GM11168 (cell line): ENCODE measurements at regions not wholly inside any gene's neighbourhood (a gene's known extent, or its start where the extent isn't known, plus 50 kb on each side); places are given as distances from the start of the nearest gene placed in this dataset.
"Not testable (repeated sequence)": the region's sequence is repeated elsewhere in the genome, so short reads cannot be mapped to it uniquely, and the experiment has no call there.

ENCODE experiments used
- in situ Hi-C: fragments of 300-500 bp; cut with MboI; formaldehyde crosslinking; loops from one replicate; pipeline ENCODE4 v1.12.0; 2022; ENCODE audit warnings: low sequenced_read_pairs; ENCODE audit not compliant: unreplicated experiment

GRCh38 chr2:91422102-91422501, 2730.6 kb downstream of the RPIA start:
- in situ Hi-C loops, result loop anchor here (25.0 kb wide), 1 partner anchor 1610 kb away; no protein-coding TSS in a partner anchor

GRCh38 chr2:91427148-91427547, 2735.7 kb downstream of the RPIA start:
- in situ Hi-C loops, result not testable (repeated sequence)

- in situ Hi-C loops, result not testable (repeated sequence)
Observed at GRCh38 chr2:91441932-91442245, 2750.4 kb downstream of the RPIA start.

- in situ Hi-C loops, result no loop called here
Observed at GRCh38 chr2:91442246-91442905, 2750.9 kb downstream of the RPIA start.

GRCh38 chr2:91442906-91443729, 2751.6 kb downstream of the RPIA start:
- in situ Hi-C loops, result not testable (repeated sequence)

GRCh38 chr2:91443730-91444115, 2752.2 kb downstream of the RPIA start:
- in situ Hi-C loops, result not testable (repeated sequence)

GRCh38 chr2:91445705-91446104, 2754.2 kb downstream of the RPIA start:
- in situ Hi-C loops, result not testable (repeated sequence)

GRCh38 chr2:91446489-91446888, 2755.0 kb downstream of the RPIA start:
- in situ Hi-C loops, result not testable (repeated sequence)

- in situ Hi-C loops, result not testable (repeated sequence)
Observed at GRCh38 chr2:91446915-91447314, 2755.4 kb downstream of the RPIA start.

GRCh38 chr2:91447508-91447907, 2756.0 kb downstream of the RPIA start:
- in situ Hi-C loops, result not testable (repeated sequence)

GRCh38 chr2:91462292-91462691, 2770.8 kb downstream of the RPIA start:
- in situ Hi-C loops, result not testable (repeated sequence)

GRCh38 chr2:91463007-91463406, 2771.5 kb downstream of the RPIA start:
- in situ Hi-C loops, result not testable (repeated sequence)

GRCh38 chr2:91466780-91467363, 2775.4 kb downstream of the RPIA start:
- in situ Hi-C loops, result not testable (repeated sequence)

GRCh38 chr2:91476244-91476935, 2784.9 kb downstream of the RPIA start:
- in situ Hi-C loops, result not testable (repeated sequence)

- in situ Hi-C loops, result not testable (repeated sequence)
Observed at GRCh38 chr2:91476936-91477246, 2785.4 kb downstream of the RPIA start.

- in situ Hi-C loops, result not testable (repeated sequence)
Observed at GRCh38 chr2:91477291-91477690, 2785.8 kb downstream of the RPIA start.

GRCh38 chr2:91477731-91478672, 2786.5 kb downstream of the RPIA start:
- in situ Hi-C loops, result no loop called here

- in situ Hi-C loops, result not testable (repeated sequence)
Observed at GRCh38 chr2:91478851-91479718, 2787.6 kb downstream of the RPIA start.

- in situ Hi-C loops, result not testable (repeated sequence)
Observed at GRCh38 chr2:91485226-91485625, 2793.8 kb downstream of the RPIA start.
